ENCODE measurements at regions not wholly inside any gene's neighbourhood (a gene's known extent, or its start where the extent isn't known, plus 50 kb on each side); places are given as distances from the start of the nearest gene placed in this dataset.

DNA sequence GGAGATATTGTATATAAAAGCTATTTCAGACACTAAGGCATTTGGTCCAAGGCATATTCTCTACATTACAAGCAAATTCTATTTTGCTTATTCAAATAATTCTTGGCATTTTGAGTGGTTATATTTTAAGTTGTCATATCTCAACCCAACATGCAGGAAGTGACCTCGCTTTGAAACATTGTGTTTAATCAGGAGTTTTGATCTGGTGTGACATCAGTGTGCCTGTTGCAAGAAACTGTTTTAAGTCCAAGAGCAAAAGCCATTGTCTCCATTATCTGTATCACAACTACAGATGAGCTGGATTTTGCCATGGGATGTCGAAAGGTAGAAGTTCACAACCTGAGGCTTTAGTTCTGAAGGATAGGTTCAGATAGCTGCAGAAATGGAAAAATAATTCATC lies 509.9 kb upstream of the ID4 start:
- TF ChIP-seq, protein P1, sequence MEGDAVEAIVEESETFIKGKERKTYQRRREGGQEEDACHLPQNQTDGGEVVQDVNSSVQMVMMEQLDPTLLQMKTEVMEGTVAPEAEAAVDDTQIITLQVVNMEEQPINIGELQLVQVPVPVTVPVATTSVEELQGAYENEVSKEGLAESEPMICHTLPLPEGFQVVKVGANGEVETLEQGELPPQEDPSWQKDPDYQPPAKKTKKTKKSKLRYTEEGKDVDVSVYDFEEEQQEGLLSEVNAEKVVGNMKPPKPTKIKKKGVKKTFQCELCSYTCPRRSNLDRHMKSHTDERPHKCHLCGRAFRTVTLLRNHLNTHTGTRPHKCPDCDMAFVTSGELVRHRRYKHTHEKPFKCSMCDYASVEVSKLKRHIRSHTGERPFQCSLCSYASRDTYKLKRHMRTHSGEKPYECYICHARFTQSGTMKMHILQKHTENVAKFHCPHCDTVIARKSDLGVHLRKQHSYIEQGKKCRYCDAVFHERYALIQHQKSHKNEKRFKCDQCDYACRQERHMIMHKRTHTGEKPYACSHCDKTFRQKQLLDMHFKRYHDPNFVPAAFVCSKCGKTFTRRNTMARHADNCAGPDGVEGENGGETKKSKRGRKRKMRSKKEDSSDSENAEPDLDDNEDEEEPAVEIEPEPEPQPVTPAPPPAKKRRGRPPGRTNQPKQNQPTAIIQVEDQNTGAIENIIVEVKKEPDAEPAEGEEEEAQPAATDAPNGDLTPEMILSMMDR (conservative IDR thresholded peaks at IDR 0.05): no peak
- no peak overlapping the region for H3K27ac ChIP-seq

DNA sequence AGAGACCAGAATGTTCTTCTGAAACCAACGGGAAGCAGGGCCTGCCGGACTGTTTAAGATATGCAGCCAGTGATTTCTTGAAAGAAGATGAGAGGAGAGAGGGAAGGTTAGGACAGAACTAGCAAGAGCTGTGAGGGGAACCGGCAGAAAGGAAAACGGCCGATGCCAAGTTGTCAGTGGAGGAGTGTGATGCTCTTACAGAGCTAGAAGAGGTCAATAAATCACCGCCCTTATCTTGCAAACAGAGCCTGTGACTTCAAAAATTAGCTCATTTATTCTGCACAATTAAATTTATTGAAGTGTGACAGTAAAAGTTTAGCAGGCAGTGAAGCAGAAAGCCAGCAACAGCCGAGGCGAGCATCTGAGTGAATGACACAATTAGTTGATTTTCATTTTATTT lies 509.5 kb upstream of the ID4 start:
- TF ChIP-seq, protein P1 (conservative IDR thresholded peaks at IDR 0.05): no peak
- no peak overlapping the region for H3K27ac ChIP-seq

DNA sequence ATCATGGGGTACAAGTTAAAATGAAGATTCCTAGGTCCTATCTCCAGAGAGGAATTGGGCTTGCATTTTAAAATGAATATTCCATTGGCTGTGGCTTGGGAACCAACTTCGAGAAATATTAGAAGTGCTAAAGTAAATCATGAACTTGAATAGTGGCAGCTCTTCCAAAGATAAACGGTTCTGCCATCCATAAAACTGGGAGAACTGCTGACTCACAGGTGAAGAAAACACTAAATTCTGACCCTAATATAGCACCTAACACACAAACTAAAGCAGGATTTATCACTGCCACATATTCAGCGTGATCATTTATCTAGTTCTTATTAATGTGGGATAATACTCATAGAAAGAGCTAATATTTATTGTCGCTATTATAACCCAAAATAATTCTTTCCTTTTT lies 508.1 kb upstream of the ID4 start:
- TF ChIP-seq, protein P1 (conservative IDR thresholded peaks at IDR 0.05): no peak
- H3K27ac ChIP-seq: no peak overlapping the region

DNA sequence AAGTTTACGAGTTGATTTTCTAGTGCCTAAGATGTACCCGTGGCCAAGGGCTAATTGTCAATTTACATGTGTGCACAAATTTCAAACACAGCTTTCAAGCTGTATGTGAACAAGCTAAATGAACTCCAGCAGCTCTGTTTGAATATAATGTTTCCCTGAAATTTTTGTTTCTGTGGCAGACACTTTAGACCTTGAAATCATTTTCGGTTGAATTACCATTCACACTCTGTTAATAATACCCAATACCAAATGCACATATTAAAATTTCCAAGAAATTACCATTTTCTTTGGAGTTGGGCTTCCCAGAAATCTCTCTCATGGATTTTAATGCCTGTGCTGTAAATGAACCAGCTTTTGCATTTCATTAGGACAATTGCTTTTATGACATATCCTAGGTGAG lies 506.1 kb upstream of the ID4 start:
- TF ChIP-seq, protein P1 (conservative IDR thresholded peaks at IDR 0.05): no peak
- H3K27ac ChIP-seq: no peak overlapping the region

DNA sequence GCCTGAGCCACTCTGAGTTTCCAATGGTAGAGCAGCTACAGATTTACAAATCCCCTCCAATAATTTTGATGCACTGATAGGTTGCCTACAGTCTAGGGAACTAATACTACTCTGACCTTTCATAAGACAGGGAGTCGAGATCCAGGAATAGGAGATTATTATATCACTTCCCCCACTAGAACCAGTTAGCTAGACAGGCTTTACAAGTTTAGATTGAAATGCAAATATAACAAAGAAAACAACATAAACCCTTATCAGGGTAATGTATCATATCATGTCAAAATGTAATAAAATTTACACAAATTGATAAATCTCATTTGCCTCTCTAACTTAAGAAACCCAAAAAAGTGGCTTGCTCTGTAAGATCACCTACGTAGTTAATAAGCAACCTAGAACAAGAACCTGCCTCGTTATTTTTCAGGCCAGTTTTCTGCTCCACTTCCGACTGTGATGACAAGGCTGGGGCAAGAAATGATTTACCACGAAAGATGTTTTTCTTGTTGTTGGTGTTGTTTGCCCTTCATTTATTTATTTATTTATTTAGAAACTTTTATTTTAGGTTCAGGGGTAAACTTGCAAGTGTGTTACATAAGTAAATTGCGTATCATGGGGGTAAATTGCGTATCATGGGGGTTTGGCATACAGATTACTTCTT lies 504.2 kb upstream of the ID4 start:
- TF ChIP-seq, protein P1 (conservative IDR thresholded peaks at IDR 0.05): no peak
- peak overlapping the region; percentile 22; the same call in 1 of the 2 replicates for H3K27ac ChIP-seq

DNA sequence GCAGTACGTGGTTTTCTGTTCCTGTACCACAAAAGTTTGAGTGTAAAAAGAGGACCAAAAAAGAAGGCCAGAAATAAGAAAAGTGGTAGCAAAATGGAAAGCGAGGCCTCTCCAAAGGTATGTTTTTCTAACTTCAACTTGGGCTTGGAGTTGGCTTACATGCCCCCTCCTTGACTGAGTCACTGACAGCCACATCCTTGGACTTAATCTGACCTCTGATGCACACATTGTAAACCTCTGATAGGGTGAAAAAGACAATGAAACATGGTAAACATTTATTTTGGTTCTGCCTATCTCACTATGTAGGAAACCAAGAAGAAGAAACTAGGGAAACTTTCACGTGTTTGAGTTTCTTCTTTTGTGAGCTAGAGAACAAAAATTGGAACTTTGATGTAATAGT lies 503.2 kb upstream of the ID4 start:
- TF ChIP-seq, protein P1 (conservative IDR thresholded peaks at IDR 0.05): no peak
- peak overlapping the region; percentile 22; the same call in 1 of the 2 replicates for H3K27ac ChIP-seq

DNA sequence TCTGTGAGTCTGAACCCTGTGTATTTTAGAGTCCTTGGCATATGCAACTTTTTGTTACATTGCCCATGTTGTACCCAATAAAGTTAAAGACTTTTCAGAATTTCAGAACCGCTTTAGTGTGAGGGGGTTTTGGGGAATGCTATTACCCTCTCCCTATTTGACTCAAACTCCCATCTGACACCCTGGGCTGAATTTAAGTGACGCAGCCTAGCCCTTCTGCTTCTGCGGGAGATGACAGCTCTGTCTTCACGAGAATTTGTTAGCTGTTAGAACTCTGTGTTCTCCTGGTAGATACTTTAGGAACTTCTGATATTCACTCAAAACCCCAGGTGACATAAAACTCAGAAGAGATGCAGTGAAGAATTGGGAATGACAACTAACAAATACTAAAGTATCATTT lies 500.6 kb upstream of the ID4 start:
- no peak overlapping the region for H3K27ac ChIP-seq
- TF ChIP-seq, protein P1 (conservative IDR thresholded peaks at IDR 0.05): no peak
